HepG2 (cell line): ENCODE measurements at regions not wholly inside any gene's neighbourhood (a gene's known extent, or its start where the extent isn't known, plus 50 kb on each side); places are given as distances from the start of the nearest gene placed in this dataset.

Experiments
- ATAC-seq: fragments of 200-7000 bp; cut with Tn5 transposase; 3 replicates; pipeline ENCODE4 v1.9.1; 2020; ENCODE audit warnings: mild to moderate bottlenecking, moderate library complexity
- BruUV-seq: library from RNA; stranded (reverse); fragments of 400-500 nt; replicated peaks from 2 replicates; lab custom pipeline; 2021; lab: Mats Ljungman, UMichigan
- CTCF ChIA-PET: fragments of 300-600 bp; formaldehyde crosslinking; extraction: SDS; loops from one replicate; lab custom pipeline; 2021; ENCODE audit warnings: low total read pairs, inconsistent platforms, low intra/inter-chr PET ratio; lab: Yijun Ruan, JAX
- POLR2A ChIA-PET: fragments of 350-600 bp; sonication (Branson Sonifier 250); formaldehyde crosslinking; loops from one replicate; lab custom pipeline; 2020; ENCODE audit warnings: antibody characterized with exemption, inconsistent platforms; lab: Yijun Ruan, JAX
- DNase-seq: peaks from one replicate; pipeline ENCODE4 v3.0.0-alpha.2; 2015; ENCODE audit warnings: low spot score
- FAIRE-seq: peaks from 3 replicates; lab custom pipeline; 2011; peaks lifted over from hg19 to GRCh38; lab: Jason Lieb, UNC
- H2AFZ ChIP-seq: one replicate; pipeline ENCODE4 v1.6.1; 2011; ENCODE audit warnings: low read length, inconsistent platforms
- H3K27ac ChIP-seq: fragments of 300-600 bp; 3 replicates; pipeline ENCODE4 v1.8.0; 2011; ENCODE audit warnings: mixed run types, mild to moderate bottlenecking, mixed read lengths, low read length, inconsistent platforms; ENCODE audit not compliant: insufficient read depth; ENCODE audit errors: extremely low read length
- H3K27me3 ChIP-seq, 2 experiments: fragments of 200-600 bp in 1 of 2; 2 replicates in 1 of 2; 3 replicates in 1 of 2; pipeline versions ENCODE4 v1.6.0 to v1.8.0; 2011; ENCODE audit warnings: low read length in 2 of 2, mild to moderate bottlenecking in 2 of 2, moderate library complexity in 2 of 2, inconsistent platforms in 1 of 2; ENCODE audit not compliant: insufficient read depth in 2 of 2, control insufficient read depth in 1 of 2
- H3K36me3 ChIP-seq, 2 experiments: fragments of 200-600 bp in 1 of 2; replicated peaks in 1 of 2; 2 replicates in 1 of 2; 3 replicates in 1 of 2; pipeline versions ENCODE4 v1.5.1 to v1.8.0; 2011; ENCODE audit warnings: low read length in 2 of 2, inconsistent platforms in 1 of 2; ENCODE audit not compliant: insufficient read depth in 2 of 2, control insufficient read depth in 1 of 2
- H3K4me1 ChIP-seq: 2 replicates; pipeline ENCODE4 v1.5.1; 2012; ENCODE audit warnings: low read length, inconsistent platforms; ENCODE audit not compliant: insufficient read depth
- H3K4me2 ChIP-seq: 2 replicates; pipeline ENCODE4 v1.6.0; 2011; ENCODE audit warnings: low read depth, low read length, inconsistent platforms
- H3K4me3 ChIP-seq, 3 experiments: fragments of 200-600 bp in 1 of 3; sonication (generic), shearing (Covaris generic) in 1 of 3; replicated peaks in 1 of 3; 2 replicates each; pipeline ENCODE4 v1.5.1; 2011 to 2016; ENCODE audit warnings: low read length in 3 of 3, inconsistent platforms in 2 of 3, low read depth in 2 of 3, mild to moderate bottlenecking in 2 of 3, control low read depth in 1 of 3, mixed read lengths in 1 of 3; ENCODE audit not compliant: insufficient read depth in 1 of 3
- H3K79me2 ChIP-seq: one replicate; pipeline ENCODE4 v1.6.1; 2011; ENCODE audit warnings: low read length, inconsistent platforms; ENCODE audit not compliant: insufficient read depth
- H3K9ac ChIP-seq: 2 replicates; pipeline ENCODE4 v1.6.0; 2011; ENCODE audit warnings: mild to moderate bottlenecking, low read depth, low read length, inconsistent platforms; ENCODE audit not compliant: insufficient read depth
- H3K9me3 ChIP-seq: 2 replicates; pipeline ENCODE4 v1.5.1; 2012; ENCODE audit warnings: mild to moderate bottlenecking, low read length
- H4K20me1 ChIP-seq: 2 replicates; pipeline ENCODE4 v1.6.0; 2011; ENCODE audit warnings: inconsistent platforms, mild to moderate bottlenecking, low read length, moderate library complexity; ENCODE audit not compliant: insufficient read depth
- ARID4A ChIP-seq: sonication (generic); formaldehyde crosslinking; IDR thresholded peaks from 2 replicates; pipeline ENCODE4 v1.5.0; 2020; ENCODE audit warnings: mild to moderate bottlenecking, missing genetic modification reagents, borderline replicate concordance
- CEBPB ChIP-seq: IDR thresholded peaks from 2 replicates; pipeline ENCODE4 v1.6.1; 2011; ENCODE audit warnings: low read depth, low read length, improper control_type of control experiment, borderline replicate concordance
- DDIT3 ChIP-seq: sonication (generic); formaldehyde crosslinking; IDR thresholded peaks from 2 replicates; pipeline ENCODE4 v1.4.0; 2020; ENCODE audit warnings: mild to moderate bottlenecking, missing genetic modification reagents
- FOXO4 ChIP-seq: sonication (generic); formaldehyde crosslinking; conservative IDR thresholded peaks from 2 replicates; pipeline ENCODE4 v1.8.1; 2023; ENCODE audit warnings: missing genetic modification reagents
- MTA3 ChIP-seq: sonication (generic); formaldehyde crosslinking; IDR thresholded peaks from 2 replicates; pipeline ENCODE4 v1.4.0; 2020; ENCODE audit warnings: missing genetic modification reagents
- PRDM10 ChIP-seq: sonication (generic); formaldehyde crosslinking; IDR thresholded peaks from 2 replicates; pipeline ENCODE4 v1.4.0; 2020; ENCODE audit warnings: low read depth, missing genetic modification reagents
- ZBTB3 ChIP-seq: sonication (generic); formaldehyde crosslinking; IDR thresholded peaks from 2 replicates; pipeline ENCODE4 v1.4.0; 2020; ENCODE audit warnings: low read depth, mild to moderate bottlenecking, moderate library complexity, missing genetic modification reagents, borderline replicate concordance
- ZBTB8A ChIP-seq: sonication (generic); formaldehyde crosslinking; IDR thresholded peaks from 2 replicates; pipeline ENCODE4 v1.4.0; 2020; ENCODE audit warnings: mild to moderate bottlenecking, low read depth, missing genetic modification reagents, borderline replicate concordance
- ZNF550 ChIP-seq: sonication (generic); formaldehyde crosslinking; IDR thresholded peaks from 2 replicates; pipeline ENCODE4 v1.4.0; 2020; ENCODE audit warnings: mild to moderate bottlenecking, missing genetic modification reagents, borderline replicate concordance
- WGBS: methylation state at CpG from one replicate; pipeline ENCODE4 v1.1.6; 2017; ENCODE audit warnings: low lambda C conversion rate; 5-methylcytosine and 5-hydroxymethylcytosine counted together
- in situ Hi-C: cut with HindIII; loops from 2 replicates; pipeline ENCODE4 v1.10.0; 2017; ENCODE audit warnings: low pct_unique_long_range_greater_than_20kb; ENCODE audit not compliant: extremely low pct_ligation_motif_present
- intact Hi-C: fragments of 100-400 bp; cut with micrococcal nuclease; formaldehyde crosslinking; loops from one replicate; pipeline ENCODE4 v1.10.0; 2022; ENCODE audit not compliant: unreplicated experiment

GRCh38 chr16:35365675-35366074, 1906.3 kb downstream of the TP53TG3F start:
- WGBS: 8% methylated on average over 2 of the region's 2 CpGs
- H3K9me3 ChIP-seq: peaks cover 100% of the 10 kb centered on the region
- no peak overlapping the region for H2AFZ ChIP-seq
- no peaks in the 10 kb centered on the region for H3K4me1 ChIP-seq
- ChIA-PET CTCF (no interaction called here), POLR2A (no interaction called here)
- DNase-seq (no peak), FAIRE-seq (no peak), ATAC-seq (no peak)
- no peaks in the 10 kb centered on the region for H4K20me1 ChIP-seq
- no peak for TF ChIP-seq ZBTB3 (CRISPR knock-in tag)
- TF ChIP-seq MTA3: no peak
- TF ChIP-seq CEBPB: peak; percentile 85
- H3K4me2 ChIP-seq: no peak overlapping the region
- H3K79me2 ChIP-seq: no peaks in the 10 kb centered on the region
- BruUV-seq: no TSS peak
- H3K9ac ChIP-seq: no peak overlapping the region
- intact Hi-C loops: no loop called here
- no peak overlapping the region for H3K4me3 ChIP-seq
- no peak overlapping the region for H3K27ac ChIP-seq
- H3K27me3 ChIP-seq: no peaks in the 10 kb centered on the region
- in situ Hi-C loops: no loop called here
- no peaks in the 10 kb centered on the region for H3K36me3 ChIP-seq

- Histone ChIP-seq H4K20me1 (no peaks in the 10 kb centered on the region), H3K4me3 (no peak overlapping the region), H3K79me2 (no peaks in the 10 kb centered on the region), H3K27ac (no peak overlapping the region), H3K9me3 (peaks cover 93% of the 10 kb centered on the region), H3K27me3 (no peaks in the 10 kb centered on the region), H3K9ac (no peak overlapping the region), H2AFZ (no peak overlapping the region), H3K4me1 (no peaks in the 10 kb centered on the region), H3K4me2 (no peak overlapping the region), H3K36me3 (no peaks in the 10 kb centered on the region)
- ATAC-seq (no peak), DNase-seq (no peak), FAIRE-seq (no peak)
- in situ Hi-C loops: no loop called here
- POLR2A ChIA-PET: no interaction called here
- intact Hi-C loops: no loop called here
- CTCF ChIA-PET: no interaction called here
- BruUV-seq: no TSS peak
- 0% methylated on average over 1 of the region's 1 CpG for WGBS
- no peak for TF ChIP-seq FOXO4 (CRISPR knock-in tag)
- no peak for TF ChIP-seq DDIT3 (CRISPR knock-in tag)
- TF ChIP-seq PRDM10 (CRISPR knock-in tag): no peak
- TF ChIP-seq ZBTB8A (CRISPR knock-in tag): no peak
- no peak for TF ChIP-seq ZNF550 (CRISPR knock-in tag)
- no peak for TF ChIP-seq ARID4A (CRISPR knock-in tag)
These were observed 1911.2 kb downstream of the TP53TG3F start for GRCh38 chr16:35370617-35371016.
